DMS114 treated with DMSO at 0.1 percent for 48 hours (cell line): ENCODE measurements at regions not wholly inside any gene's neighbourhood (a gene's known extent, or its start where the extent isn't known, plus 50 kb on each side); places are given as distances from the start of the nearest gene placed in this dataset.
"Not testable (repeated sequence)": the region's sequence is repeated elsewhere in the genome, so short reads cannot be mapped to it uniquely, and the experiment has no call there.

ENCODE experiments used
- DNase-seq: peaks from one replicate; lab custom pipeline; 2025; ENCODE audit not compliant: unreplicated experiment; lab: John Stamatoyannopoulos, UW

GRCh38 chr6:90915224-90915915 is 328.5 kb upstream of the MAP3K7 start:
- DNase-seq: no peak

- no peak for DNase-seq
These were observed 327.4 kb upstream of the MAP3K7 start for GRCh38 chr6:90914312-90914711.

GRCh38 chr6:90913266-90913960 is 326.5 kb upstream of the MAP3K7 start:
- no peak for DNase-seq

DNA sequence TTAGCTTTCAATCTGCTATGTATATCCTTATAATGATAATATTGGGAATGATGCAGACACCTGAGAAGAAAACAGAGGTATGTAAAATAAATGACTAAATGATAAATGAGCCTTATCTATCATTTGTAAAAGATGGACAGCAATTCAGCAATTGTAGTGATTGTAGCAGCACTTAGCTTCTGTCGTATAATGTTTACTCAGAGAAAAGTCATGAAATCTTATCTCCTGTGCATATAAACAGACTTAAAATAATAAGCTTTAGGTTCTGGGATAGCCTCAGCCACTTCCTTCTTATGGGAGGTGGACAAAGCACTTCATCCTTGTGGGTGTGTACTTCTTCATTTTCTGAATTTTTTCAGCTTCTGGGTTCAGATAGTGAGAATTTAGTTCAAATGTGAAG is 324.8 kb upstream of the MAP3K7 start:
- no peak for DNase-seq

GRCh38 chr6:90910893-90911292 is 324.0 kb upstream of the MAP3K7 start:
- DNase-seq: no peak

DNA sequence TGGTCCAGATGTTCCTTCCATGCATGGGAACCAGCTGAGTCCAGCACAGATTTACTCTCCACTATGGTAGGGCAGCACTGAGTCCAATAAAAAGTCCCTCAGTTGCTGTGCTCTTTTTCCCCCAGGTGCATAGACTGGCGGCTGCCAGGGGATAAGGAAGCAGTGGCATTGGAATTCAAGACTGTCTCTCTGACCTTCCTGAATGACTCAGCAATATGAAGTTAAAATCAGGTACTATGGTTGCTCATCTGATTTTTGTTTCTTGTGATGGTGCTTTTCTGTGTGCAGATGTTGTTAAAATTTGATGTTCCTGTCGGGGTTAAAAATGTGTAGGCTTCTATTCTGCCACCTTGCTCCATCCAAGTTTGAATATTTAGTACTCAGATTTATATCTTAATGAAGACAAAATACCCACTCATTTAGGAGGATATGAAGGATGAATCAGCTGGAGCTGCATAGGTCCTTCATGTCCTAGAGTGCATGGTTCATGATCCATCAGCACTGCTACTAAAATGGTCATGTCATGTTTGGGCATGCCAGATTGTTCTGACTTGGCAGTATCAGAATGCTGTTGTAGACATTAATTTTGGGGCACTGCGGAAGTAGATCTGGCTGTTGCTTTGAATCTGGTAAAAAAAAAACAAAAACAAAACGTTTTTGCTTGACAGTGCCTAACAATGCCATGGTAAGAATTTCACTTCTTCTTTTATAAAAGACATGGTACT is 321.2 kb upstream of the MAP3K7 start:
- no peak for DNase-seq

DNA sequence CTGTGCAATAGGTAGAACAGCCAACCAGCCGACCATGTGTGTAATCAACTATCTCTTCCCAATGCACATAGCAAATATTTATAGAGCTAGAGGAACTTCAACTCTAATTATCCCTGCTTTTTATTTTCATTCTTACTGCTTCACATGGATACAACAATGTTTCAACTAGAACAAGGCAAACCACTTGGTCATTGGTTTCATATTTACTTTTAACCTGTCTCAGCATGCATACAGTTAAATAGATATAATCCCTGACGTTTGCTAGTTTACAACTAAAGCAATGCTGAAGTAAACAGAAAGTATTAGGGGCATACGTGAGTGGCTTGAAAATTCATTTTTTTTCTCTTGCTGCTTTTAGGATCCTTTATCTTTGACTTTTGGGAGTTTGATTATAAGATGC is 318.5 kb upstream of the MAP3K7 start:
- no peak for DNase-seq

GRCh38 chr6:90900034-90900433 is 313.2 kb upstream of the MAP3K7 start:
- DNase-seq: no peak

DNA sequence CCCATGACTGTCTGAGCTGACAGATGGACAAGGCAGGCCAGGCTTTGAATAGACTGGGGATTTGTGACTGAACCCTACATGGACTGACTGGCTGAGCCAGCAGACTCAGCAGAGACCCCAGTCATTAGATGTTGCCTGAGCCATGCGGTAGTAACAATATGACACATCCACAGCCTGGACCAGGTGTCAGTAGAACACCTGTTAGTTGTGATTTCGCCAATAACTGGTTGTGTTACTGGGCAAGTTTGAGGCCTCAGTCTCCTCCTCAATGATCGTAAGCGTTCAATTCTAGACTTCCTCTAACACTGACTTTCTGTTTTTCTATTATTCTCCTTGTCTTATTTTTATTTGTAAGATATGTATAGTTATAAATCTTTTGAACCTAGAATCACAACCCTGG is 311.9 kb upstream of the MAP3K7 start:
- no peak for DNase-seq

DNA sequence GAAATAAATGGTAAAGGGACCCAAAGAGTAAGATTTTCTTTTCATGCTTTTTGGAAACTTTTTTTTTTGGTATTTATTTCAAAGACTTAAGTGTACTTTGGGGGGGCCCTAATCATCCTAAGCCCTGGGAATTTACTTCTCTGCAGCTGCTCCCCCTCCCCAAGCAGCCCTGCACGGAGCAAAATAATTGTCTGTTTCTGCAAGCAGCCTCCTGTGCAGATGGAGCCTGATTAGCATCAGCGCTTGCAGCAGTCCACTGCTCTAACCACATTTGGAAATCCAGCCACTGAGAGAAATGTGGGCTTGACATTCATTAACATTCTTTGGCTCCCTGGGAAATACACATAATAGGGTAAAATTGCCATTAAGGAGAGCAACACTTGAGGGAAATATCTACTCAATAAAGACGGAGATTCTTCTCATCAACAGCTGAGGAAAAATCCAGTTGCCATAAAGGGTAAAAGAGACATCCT is 309.2 kb upstream of the MAP3K7 start:
- no peak for DNase-seq

DNA sequence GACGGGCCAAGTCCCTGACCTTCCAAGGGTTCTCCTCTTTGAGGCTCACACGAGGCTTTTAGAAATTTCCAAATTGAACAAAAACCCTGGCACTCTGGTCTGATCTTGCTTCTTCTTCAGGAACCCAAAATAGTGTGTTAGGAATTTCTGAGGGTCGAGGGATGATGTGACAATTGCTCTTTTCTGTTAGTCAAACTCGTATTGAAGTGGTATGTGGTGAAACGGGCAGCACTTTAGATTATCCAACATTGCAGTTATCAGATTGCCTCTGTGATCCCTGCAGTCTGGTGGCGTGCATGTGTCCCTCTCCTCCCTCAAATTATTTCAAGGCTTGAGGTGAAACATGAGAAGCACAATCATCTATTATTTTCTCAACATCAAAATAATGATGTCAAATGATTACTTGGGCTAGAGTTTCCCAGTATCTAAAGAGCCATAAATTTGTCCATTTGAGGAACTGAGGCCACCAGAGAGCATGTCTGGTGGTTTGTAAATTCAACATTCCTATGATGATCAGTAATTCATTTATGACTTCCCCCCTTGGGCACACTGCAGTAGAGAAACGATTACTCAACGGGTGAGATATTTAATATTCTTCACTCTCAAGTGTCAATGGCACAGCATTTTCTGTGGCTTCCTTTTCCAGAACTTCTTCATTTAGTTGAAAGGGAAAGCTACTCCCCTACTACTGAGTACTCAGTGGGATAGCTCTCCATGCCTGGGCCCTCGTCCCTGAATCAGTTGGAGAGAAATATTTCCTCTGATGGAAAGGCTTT is 308.6 kb upstream of the MAP3K7 start:
- no peak for DNase-seq

DNA sequence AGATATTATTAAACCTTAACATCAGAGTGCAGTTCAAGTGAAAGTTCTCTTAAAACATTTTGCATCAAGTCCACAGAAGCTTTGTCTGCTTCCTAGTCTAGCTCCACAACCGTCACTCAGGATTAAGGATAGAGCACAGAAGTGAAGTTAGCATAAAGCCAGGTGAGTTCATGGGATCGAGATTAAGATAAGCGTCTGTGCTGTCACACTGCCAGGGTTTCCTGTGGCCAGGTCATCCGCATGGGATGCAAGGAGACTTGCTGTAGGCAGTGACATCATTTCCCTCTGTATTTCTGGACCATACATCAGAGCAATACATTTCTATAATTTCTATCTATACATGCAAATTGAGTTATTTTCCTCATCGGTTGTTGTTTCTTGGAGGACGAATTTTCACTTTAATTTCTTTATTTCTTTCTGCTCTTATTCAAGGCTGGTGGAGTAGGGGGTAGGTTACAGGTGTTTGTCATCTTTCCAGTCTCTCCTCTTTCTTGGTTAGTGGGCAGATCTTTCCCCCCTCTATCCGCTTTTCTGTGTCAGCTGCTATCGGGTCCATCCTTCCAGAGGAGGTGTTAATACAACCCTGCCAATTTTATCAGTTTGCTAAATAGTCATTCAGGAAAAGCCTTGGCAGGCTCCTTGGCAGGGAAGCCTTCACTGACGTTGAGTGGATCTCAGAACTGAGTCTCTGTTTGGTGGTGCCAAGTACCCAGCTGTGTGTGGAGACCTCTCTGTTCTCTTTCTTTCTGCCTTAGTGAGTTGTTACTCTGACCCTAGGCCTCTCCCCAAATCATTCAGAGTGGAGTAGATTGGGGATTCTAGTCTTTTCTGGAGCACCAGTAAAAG is 307.6 kb upstream of the MAP3K7 start:
- DNase-seq: no peak

DNA sequence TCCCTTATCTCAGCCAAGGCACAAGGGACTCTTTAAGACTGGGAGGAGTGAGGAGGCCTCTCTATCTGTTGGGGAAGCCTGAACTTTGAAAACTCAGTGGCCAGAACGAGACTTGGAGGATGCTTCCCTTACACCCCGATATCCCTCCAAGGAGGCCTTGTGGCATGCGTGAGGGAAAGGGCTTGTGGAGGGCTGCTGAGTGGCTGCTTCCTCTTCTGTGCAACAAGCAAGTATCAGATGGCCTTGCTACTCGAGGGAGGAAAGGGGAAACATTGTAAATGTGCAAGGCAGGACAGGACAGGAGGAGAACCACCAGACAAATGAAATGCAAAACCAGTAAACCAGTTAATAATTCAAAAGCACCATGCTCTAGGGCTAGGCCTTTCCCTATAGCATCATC is 306.5 kb upstream of the MAP3K7 start:
- no peak for DNase-seq

GRCh38 chr6:90892271-90892670 is 305.4 kb upstream of the MAP3K7 start:
- DNase-seq: no peak

DNA sequence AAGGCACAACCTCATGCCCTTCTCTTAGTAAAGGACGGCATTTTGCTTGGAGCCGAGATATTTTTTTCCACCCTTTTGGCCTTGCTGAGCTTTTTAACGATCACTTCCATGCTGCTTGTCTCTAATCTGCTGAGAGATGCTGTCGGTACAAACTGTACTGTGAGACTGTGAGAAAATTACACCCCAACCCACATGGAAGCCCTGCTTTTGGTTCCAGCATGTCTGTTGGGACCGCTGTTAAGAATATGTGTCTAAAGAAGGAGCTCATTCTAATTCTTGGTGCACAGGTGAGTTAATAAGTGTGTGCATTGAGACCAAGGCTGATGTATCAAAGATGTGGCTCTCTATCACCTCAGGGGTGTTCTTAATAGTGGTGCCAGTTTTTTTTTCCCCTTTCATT is 304.5 kb upstream of the MAP3K7 start:
- no peak for DNase-seq

GRCh38 chr6:90890683-90891330 is 303.9 kb upstream of the MAP3K7 start:
- no peak for DNase-seq

- no peak for DNase-seq
These were observed 300.9 kb upstream of the MAP3K7 start for GRCh38 chr6:90887764-90888163.

- DNase-seq: no peak
These were observed 298.8 kb upstream of the MAP3K7 start for GRCh38 chr6:90885611-90886056.

GRCh38 chr6:90885137-90885536 is 298.3 kb upstream of the MAP3K7 start:
- DNase-seq: not testable (repeated sequence)

- DNase-seq: no peak
These were observed 290.7 kb upstream of the MAP3K7 start for GRCh38 chr6:90877616-90878015.
